ENCODE measurements at regions not wholly inside any gene's neighbourhood (a gene's known extent, or its start where the extent isn't known, plus 50 kb on each side); places are given as distances from the start of the nearest gene placed in this dataset.

GRCh38 chr9:113776194-113776593 is 99.9 kb upstream of the ZNF618 start:
- TF ChIP-seq GATA3 (IDR thresholded peaks at IDR 0.05; ENCODE audit: low read depth, low read length) (no peak), GATA2 (IDR thresholded peaks at IDR 0.05; ENCODE audit: low read depth, low read length) (no peak)

All from SH-SY5Y (cell line).